GM21825 (cell line): ENCODE measurements at regions not wholly inside any gene's neighbourhood (a gene's known extent, or its start where the extent isn't known, plus 50 kb on each side); places are given as distances from the start of the nearest gene placed in this dataset.

Experiments
- ATAC-seq: cut with Tn5 transposase; IDR thresholded peaks from one replicate; pipeline ENCODE4 v1.9.1; 2021; ENCODE audit warnings: mild to moderate bottlenecking, moderate library complexity; ENCODE audit not compliant: unreplicated experiment

DNA sequence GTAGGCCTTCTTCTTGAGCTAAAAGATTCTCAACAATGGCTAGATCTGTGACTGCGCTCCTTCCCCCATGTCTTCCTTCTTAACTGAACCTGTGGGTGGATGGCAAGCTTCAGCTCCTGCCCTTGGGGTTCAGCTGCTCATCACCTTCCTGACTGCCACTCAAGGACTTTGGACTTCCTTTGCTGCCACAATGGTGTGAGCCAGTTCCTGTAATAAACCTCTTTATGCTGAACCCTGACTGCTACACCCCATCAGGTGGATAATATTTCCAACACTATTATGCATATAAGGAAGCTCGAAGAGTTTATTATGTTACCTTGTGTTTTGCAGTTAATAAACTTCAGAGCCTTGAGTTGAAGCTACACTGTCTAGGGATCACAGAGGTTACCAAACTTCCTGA, 208.9 kb upstream of the SLC10A2 start:
- ATAC-seq = no peak

DNA sequence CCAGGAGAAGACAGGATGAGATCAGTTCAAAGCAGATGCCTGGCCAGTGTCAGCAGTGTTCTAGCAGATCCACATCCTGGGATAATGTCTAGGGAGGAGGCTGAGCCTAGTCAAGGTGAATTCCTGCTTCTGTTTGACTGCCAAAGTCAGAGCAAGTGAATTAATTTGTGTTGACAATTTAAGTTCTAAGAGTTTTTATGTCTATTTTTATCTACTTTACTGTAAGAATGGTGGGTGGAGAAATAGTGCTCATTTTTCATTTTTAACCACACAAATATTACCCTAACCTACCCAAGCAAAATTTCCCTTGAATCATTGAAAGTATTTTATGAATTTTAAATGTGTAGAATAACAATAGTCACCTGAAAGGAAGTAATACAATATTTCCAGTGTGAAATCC, 207.6 kb upstream of the SLC10A2 start:
- ATAC-seq = no peak

DNA sequence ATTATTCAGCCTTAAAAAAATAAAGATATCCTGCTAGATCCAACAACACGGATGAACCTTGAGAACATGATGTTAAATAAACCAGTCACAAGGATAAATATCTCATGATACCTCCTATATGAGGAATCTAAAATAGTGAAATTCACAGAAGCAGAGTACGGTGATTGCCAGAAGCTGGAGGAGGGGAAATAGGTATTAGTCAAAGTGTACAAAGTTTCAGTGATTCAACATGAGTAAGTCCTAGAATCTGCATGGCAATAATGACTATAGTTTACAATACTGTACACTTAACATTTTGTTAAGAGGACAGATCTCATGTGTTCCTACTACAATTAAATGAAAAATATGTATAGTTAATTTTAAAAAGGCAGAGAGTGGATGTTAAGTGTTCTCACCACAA, 206.6 kb upstream of the SLC10A2 start:
- no peak for ATAC-seq

DNA sequence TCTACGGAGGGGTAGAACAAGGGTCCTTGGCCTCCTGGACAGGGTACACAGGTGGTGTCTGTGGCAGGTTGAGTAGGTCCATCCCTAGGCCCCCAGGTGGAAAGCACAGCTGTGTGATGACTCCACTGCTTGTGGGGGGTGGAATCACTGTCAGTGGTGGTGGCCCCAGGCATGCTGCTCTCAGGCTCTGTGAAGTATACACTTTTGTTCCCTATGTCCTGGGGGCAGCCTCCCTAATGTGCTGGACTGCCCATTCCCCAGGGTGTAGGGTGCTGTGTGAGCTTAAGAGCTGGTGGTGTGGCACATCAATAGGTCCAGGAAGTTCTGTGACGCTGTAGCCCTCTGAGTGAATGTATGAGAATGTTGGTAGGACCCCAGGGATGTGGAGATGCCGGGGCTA, 197.2 kb upstream of the SLC10A2 start:
- no peak for ATAC-seq

DNA sequence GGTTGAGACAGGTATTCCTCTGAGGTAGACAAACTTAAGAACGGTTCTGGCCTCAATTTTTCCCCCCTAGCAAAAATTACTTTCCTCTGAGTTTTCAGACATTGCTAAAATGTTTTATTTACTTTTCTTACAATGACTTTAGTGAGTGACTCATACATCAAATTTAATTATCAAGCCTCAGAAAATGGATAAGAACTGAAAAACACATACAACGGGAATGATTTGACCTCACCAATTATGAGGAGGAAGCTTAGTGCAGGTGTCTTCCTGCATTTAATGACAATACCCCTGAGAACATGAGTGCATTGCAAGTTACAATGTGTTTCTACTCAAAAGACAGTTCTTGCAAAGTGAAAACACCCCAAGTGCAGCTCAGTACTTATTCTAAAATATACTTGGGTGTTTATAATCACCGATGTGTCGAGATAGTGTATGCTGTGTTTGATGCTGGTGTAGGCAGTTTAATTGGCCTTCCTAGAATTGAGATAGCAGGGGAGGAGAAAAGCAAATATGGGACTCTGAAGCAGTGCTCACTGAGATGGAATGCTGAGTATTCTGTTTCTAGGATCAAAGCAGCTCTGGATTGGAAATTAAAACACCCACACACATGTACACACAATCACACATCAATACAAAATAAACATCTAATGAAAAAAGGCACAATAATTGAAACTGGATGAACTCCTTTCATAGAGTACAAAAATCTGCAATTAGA, 189.5 kb upstream of the SLC10A2 start:
- ATAC-seq = no peak

DNA sequence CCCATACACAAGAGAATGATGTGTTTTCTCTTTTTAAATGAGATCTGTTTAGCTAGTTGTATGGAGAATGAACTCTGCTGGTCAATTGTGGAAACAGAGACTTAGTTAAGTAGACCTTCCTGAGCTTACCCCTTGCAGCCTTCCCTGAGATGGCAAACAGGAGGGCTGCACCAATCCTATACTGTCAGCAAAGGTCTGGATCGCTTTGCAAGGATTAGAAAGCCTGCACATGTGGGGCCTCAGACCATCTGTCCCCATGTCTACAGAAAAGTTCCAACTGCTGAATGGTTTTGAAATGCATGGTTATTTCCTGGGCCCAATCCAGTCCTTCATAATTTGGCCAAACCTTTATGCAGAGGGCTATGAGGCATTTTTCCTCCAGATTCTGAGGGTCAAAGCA, 183.9 kb upstream of the SLC10A2 start:
- ATAC-seq = no peak

DNA sequence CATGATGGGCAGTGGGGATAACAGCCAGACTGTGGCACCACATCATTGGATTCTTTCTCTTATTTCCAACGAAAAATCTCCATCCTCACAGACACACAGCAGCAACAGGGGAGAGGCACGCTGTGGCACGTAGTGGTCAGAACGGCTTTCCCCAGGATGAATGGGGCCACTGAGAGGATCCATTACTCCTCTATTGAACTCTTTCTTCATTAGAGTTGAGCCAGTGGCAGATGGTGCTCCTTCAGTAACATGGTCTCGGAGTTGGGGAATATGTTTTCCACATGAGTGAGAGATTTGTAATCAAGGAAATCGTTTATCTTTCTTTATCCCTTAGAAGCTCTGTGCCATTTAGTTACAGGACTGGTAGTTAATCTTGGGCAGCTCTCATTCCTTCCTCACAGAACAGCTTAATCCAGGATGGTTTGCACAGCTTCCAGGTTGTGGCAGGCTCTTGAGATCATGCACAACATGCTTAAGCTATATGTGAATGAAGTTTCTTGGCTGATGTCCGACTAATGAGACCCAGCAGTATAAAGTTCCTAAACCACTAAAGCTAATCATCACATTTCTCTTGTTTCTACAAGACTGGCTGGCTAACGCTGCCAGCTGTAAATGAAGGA, 180.5 kb upstream of the SLC10A2 start:
- no peak for ATAC-seq

DNA sequence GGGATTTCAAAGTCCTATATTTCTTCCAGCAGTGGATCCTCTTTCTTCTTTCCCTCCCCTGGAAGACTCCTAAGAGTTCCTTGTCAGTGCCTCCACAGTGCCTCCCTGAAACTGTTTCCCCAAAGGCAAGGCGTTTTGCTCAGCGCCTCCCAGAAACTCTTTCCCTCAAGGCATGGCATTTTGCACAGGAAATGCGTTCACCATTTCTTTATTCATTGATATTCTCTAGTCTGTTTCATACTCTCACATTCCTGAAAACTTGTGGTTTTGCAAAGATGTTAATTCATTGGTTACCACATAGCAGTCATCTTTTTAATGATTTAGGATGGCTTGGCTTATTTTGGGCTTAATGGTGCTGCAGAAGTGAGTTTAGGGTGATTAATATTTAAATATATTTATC, 177.3 kb upstream of the SLC10A2 start:
- ATAC-seq = no peak

DNA sequence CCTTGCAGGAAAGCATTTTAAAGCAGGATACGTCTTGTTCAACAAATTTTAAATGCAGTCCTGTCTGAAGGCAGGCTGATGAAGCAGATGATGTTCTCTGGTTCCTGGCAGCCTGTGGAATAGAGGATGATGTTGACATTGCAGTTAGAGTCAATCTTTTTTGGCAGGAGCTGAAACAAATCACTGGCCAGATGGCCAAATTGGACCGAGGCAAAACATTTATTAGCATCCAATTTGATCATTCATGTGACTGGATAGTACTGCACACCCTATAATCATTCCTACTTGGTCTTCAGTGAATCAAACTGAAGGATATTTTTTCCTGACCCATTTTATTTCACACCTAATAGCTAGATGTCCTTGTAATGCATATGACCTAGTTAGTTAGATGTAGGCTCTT, 172.2 kb upstream of the SLC10A2 start:
- no peak for ATAC-seq

DNA sequence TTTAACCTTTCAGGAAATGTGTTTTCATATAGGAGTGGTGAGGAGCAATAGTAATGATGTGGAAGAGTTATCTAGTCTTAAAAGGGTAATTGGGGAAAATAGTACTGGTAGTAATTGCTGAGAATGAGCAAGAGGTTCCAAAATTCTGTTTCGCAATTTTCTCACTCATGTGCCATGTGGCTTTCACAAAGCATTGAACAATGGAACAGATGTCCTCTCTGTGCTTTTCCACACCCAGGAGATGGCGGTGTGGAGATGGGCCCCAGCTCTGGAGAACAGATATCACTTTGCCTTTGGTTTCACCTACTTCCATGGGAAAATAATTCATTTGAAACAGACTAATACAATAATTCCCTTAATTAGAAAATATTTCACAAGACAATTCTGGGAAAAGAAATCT, 170.0 kb upstream of the SLC10A2 start:
- no peak for ATAC-seq

DNA sequence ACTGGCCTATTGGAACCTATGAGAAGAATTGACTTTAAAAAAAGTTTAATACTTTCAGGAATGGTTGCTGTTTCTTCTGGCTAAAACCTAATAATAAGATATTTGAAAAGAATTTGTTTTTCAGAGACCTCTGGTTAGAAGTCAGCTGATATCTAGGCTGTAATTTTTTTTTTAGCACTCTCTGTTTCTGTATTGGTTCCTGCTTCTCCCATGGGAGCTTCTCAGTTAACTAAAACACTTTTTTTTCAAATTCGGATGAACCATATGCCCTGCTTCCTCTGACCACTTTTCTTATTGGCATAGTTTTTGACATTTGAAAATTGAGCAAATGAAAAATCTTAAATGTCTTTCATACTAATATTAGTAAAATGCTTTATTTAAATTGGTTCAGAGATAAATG, 163.5 kb upstream of the SLC10A2 start:
- no peak for ATAC-seq

DNA sequence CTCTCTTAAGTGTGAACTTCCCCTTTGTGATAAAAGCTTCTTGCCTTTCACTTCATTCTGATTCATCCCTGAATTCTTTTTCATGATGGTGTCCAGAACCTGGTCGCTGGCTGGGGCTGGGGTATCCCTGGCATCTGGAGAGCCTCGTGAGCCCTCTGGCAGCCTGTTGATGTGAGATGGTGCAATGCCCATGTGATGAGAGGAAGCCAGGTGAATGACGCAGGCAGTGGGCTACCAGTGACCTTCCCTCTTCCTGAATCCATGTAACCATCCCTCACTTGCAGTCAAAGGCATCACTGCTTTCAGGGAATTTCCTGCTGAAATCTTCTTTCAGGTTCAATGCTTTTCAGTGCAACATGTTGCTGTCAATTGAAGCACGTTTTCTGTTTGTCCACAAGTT, 158.6 kb upstream of the SLC10A2 start:
- no peak for ATAC-seq

DNA sequence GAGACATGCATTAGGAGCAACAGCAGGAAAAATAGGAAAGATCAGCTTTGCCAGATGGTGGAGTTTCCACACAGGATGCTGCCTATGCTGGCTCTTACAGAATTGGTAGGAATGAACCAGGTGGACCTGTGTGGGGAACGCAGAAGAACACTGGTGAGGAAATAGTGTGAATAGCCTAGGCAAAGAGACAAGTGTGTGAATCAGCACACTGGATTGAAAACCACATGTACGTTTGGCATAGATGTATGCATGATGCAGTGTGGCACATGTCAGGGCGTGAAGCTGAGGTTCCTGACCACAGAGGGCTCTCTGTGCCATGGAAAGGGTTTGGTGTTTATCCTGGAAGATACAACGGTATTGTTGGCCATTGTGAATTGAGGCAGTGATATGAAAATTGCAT, 156.5 kb upstream of the SLC10A2 start:
- ATAC-seq = no peak

DNA sequence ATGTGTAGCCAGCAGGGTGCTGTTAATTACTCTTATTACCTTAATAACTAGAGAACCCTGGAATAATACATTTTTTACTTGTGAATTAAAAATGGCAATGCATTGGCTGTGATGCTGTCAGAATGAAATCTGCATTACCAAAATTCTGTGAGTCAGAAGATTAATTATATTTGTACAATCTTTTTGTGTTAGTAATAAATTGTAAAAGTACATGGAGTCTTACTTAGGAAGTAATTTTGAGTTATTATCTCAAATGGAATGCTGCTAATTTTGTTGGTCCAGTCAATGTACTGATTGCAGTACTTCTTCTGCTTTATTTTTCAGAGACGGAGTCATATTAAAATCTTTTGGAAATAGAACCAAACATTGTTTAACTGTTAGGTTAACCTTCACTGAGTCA, 152.0 kb upstream of the SLC10A2 start:
- ATAC-seq = no peak

DNA sequence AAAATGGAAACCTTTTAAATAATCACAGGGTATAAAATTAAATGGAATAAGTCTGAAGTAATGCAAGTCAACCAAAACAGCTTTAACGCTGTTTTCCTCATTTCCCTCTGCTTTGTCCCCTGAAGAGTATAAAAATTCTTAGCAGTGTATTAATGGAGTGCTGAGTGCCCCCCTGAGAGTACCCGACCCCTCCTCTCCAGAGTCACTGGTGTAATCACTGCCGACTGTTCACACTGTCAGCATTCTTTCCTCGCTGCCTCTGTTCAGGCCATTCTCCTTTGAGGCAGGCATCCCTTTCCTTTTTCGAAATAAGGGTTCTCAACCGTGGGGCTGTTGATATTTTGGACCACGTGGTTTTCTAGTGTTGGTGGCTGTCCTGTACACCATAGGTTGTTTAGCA, 146.9 kb upstream of the SLC10A2 start:
- ATAC-seq = no peak

DNA sequence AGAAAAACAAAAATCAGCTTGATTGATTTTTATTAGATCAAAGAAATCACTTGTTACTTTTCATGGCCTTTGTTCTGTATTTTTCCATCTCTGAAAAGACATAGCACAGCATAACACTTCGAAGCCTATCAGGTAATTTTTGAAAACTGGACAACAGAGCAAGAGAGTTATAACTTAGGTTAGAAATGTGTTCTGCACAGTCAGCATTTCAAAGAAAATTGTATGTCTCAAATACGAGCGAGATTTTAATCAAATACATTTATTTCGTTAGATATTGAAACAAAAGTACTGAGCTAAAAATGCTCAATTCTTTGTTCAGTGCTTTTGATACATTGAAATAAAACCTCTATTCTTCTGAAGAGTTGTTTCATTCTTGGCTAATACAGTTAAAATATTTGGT, 144.1 kb upstream of the SLC10A2 start:
- no peak for ATAC-seq

DNA sequence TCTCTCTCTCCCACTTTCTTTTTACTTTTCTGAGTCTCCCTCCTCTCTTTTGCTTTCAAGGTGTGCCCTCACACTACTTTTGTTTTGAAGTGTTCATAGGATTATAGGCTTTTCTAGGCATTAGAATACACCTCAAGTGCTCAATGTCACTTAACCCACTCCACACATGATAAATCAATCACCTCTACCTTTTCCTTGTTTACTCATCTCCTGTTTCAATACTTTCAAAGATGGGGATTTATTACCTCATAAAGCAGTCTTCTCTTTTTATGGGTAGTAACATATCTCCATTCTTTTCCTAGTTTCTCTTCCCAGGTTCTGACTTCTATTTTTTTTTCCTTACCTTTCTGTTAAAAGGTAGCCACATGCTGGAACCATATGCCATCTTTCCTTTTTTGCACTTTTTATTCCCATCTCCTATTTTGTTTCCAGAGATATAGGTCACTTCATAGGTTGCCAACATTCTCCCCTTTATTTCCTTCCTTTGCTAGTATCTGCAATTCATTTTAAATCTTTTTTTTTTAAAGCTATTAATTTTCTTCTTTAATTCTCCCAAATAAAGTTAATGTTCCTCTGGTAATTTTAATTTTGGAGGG, 137.6 kb upstream of the SLC10A2 start:
- no peak for ATAC-seq

DNA sequence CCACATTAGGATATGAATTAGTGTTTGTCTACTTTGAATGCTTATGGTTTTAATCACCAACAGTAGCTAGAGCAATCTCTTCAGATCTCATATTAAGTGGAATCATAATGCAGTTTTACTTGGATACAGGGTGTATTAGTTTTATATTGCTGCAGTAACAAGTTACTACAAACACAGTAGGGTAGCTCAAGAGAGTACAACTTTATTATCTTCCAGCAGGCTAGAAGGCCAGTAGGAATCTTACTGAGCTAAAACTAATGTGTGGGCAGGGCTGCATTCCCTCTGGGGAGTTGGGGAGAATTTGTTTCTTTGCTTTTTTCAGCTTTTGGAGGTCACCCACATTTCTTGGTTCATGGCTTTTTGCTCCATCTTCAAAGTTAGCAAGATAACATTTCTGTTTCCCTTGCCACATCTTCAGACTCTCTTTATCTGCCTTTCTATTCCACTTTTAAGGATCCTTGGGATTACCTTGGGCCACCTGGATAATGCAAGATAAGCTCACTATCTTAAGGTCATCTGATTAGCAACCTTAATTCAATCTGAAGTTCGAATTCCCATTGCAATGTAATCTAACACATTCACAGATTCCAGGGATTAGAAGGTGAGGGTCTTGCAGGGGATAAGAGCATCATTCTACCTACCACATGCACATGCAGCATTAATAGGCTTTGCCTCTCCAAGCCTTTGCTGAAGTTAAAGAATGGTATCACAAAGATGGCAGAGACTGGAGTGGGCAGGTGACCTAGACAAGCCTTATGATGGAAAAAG, 134.1 kb upstream of the SLC10A2 start:
- ATAC-seq = no peak

DNA sequence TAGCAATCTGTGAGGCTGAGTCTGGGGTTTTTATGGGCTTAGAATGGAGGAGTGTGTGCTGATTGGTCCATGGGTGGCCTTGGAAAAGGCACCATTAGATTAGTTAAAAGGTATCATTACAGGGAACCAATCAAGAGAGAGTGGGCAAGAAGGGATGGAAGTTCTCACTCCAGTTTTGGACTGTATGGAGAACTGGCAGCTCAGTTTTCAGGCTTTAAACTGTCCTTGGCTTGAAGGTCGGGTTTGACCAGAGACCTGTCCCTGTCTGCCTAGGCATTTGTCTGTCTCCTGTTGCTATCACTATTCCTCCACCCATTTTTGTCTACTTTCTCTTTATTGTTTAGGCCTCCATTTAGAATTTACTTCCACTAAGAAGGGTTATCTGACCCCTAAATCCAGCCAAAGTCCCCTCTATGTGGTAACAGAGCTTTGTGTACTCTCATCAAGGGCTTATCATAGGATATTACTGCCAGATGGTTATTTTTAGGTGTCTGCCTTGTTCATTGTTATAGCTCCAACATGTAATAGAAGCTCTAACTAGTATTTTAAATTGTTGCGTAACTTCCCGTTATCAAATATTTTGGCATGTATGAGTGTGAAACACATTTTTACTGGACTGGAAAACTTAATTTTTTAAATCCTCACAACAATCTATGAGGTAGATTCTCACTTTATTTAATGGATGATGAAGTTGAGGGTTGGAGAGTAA, 133.3 kb upstream of the SLC10A2 start:
- ATAC-seq = no peak

DNA sequence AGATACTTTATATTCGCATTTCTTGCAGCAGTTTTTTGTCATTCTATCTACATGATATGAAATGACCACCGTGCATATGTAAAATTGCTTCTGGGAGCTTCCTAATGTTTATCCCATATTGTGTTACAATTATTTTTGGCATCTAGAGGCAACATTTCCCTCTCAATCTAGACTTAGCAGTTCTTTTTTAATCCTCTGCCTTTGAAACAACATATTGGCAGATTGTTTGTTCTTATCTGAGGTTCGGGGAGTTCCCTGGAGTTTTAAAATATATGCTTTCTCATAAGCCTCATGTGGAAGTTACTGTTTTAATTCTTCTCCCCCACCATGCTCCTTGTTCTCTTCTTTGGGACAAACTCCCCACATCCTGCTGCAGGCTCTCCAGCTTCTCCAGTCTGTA, 130.1 kb upstream of the SLC10A2 start:
- no peak for ATAC-seq

DNA sequence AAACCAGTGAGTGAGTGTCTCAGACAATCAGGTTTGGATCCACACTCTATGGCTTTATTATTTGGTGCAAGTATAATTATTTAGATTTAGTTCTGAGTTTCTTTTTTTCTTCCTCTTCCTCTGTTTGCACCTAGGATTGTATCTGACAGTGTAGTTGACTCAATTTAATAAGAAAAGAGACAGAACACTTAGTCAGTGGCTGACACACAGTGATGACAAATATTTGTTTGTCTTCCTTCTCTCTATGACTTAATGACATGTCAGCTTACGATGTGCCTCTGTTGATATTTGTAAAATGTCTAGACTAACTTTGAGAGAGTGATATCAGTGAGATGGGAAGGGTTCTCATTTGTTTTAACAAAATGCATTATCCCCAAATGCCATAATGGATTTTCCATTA, 129.5 kb upstream of the SLC10A2 start:
- ATAC-seq = no peak
